ENCODE measurements at regions not wholly inside any gene's neighbourhood (a gene's known extent, or its start where the extent isn't known, plus 50 kb on each side); places are given as distances from the start of the nearest gene placed in this dataset.

DNA sequence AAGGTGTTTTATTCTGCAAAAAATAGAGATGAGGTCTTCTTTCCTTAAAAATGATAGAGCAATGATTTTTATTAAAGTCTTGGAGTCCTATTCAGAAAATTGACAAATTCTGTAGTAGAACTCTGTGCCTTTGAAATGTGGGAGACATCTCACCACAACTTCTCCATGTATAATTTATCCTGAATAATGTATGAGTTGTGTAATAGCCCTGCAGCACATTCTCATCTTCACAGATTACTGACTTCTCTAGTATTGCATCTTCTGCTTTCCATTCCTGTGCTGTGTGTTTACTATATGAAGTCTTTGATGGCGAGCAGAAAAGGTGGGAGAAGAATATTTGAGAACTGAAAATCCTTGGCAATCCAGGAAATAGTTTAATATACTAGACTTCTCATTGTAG lies 255.6 kb downstream of the TTC6 start:
- Histone ChIP-seq H3K27me3 (ENCODE audit: low read length) (no peaks in the 10 kb centered on the region), H4K20me1 (ENCODE audit: low read depth, low read length) (no peaks in the 10 kb centered on the region), H2AFZ (ENCODE audit: low read depth, low read length, severe bottlenecking) (no peak overlapping the region), H3K9ac (ENCODE audit: low read length) (no peak overlapping the region), H3K9me2 (replicated peaks; ENCODE audit: insufficient read depth, low read length) (no peaks in the 10 kb centered on the region), H3F3A (ENCODE audit: insufficient read depth) (no peaks in the 10 kb centered on the region), H3K27ac (ENCODE audit: low read depth, low read length) (no peak overlapping the region), H3K36me3 (ENCODE audit: low read length) (no peaks in the 10 kb centered on the region), H3K79me2 (ENCODE audit: insufficient read depth, low read length) (no peaks in the 10 kb centered on the region), H3K9me3 (ENCODE audit: insufficient read depth, low read length) (no peaks in the 10 kb centered on the region), H3K4me2 (ENCODE audit: low read depth, low read length, poor library complexity, severe bottlenecking) (no peak overlapping the region), H3K4me3 (ENCODE audit: insufficient read depth, low read length, poor library complexity, severe bottlenecking) (no peak overlapping the region)
- TF ChIP-seq, protein P1, sequence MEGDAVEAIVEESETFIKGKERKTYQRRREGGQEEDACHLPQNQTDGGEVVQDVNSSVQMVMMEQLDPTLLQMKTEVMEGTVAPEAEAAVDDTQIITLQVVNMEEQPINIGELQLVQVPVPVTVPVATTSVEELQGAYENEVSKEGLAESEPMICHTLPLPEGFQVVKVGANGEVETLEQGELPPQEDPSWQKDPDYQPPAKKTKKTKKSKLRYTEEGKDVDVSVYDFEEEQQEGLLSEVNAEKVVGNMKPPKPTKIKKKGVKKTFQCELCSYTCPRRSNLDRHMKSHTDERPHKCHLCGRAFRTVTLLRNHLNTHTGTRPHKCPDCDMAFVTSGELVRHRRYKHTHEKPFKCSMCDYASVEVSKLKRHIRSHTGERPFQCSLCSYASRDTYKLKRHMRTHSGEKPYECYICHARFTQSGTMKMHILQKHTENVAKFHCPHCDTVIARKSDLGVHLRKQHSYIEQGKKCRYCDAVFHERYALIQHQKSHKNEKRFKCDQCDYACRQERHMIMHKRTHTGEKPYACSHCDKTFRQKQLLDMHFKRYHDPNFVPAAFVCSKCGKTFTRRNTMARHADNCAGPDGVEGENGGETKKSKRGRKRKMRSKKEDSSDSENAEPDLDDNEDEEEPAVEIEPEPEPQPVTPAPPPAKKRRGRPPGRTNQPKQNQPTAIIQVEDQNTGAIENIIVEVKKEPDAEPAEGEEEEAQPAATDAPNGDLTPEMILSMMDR (IDR thresholded peaks at IDR 0.05; ENCODE audit: insufficient read depth, low read length, poor library complexity, severe bottlenecking): no peak
- no peak for TF ChIP-seq EZH2phosphoT487 (conservative IDR thresholded peaks at IDR 0.05; ENCODE audit: low read length)

DNA sequence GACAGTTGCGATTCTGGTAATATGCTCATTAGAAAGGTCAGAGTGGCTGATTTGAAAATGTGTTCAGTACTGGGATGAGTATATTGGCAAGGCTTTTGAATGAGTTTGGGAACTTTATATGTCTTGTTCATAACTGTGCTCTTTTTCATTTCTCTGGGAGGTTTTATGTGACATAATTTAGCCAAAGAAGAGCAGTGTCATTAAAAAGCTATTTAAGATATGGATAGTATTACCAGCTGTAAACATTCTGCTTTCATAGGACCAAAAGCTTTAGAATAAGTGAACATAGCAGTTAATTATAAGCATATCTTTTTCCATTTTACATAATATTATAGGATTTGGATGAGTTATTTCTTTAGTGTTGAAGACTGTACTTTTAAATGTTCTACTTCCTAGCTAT lies 260.4 kb downstream of the TTC6 start:
- no peak overlapping the region for H3K4me3 ChIP-seq (ENCODE audit: insufficient read depth, low read length, poor library complexity, severe bottlenecking)
- no peaks in the 10 kb centered on the region for H3K36me3 ChIP-seq (ENCODE audit: low read length)
- H3K27ac ChIP-seq (ENCODE audit: low read depth, low read length): no peak overlapping the region
- no peak overlapping the region for H3K9ac ChIP-seq (ENCODE audit: low read length)
- no peak overlapping the region for H3K4me2 ChIP-seq (ENCODE audit: low read depth, low read length, poor library complexity, severe bottlenecking)
- H3K79me2 ChIP-seq (ENCODE audit: insufficient read depth, low read length): no peaks in the 10 kb centered on the region
- H3K27me3 ChIP-seq (ENCODE audit: low read length): no peaks in the 10 kb centered on the region
- no peaks in the 10 kb centered on the region for H4K20me1 ChIP-seq (ENCODE audit: low read depth, low read length)
- no peak for TF ChIP-seq EZH2phosphoT487 (conservative IDR thresholded peaks at IDR 0.05; ENCODE audit: low read length)
- TF ChIP-seq, protein P1 (IDR thresholded peaks at IDR 0.05; ENCODE audit: insufficient read depth, low read length, poor library complexity, severe bottlenecking): no peak
- no peak overlapping the region for H2AFZ ChIP-seq (ENCODE audit: low read depth, low read length, severe bottlenecking)
- no peaks in the 10 kb centered on the region for H3K9me3 ChIP-seq (ENCODE audit: insufficient read depth, low read length)
- H3K9me2 ChIP-seq (replicated peaks; ENCODE audit: insufficient read depth, low read length): no peaks in the 10 kb centered on the region
- H3F3A ChIP-seq (ENCODE audit: insufficient read depth): no peaks in the 10 kb centered on the region

DNA sequence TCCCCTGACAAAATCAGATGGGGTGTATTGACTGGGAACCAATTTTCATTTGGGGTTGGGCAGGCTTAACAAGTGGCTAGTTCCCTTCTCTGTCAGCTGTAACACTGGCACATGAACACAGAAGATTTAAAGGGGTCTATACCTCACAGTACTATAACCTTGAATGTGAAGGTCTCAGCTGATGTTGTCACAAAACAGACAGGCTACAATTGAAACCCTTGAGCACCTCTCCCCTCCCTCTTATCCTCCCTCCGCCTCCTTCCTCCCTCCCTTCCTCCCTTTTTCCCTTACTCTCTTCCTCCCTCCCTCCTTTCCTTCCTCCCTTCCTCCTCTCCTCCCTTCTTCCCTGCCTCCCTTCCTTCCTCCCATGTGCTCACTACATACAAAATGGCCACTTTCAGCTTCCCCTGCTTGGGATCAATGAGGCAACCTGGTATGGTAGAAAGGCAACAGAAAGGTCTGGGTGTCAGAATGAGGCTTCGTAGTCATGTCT lies 262.4 kb downstream of the TTC6 start:
- H3F3A ChIP-seq (ENCODE audit: insufficient read depth): no peaks in the 10 kb centered on the region
- no peaks in the 10 kb centered on the region for H3K9me2 ChIP-seq (replicated peaks; ENCODE audit: insufficient read depth, low read length)
- H3K79me2 ChIP-seq (ENCODE audit: insufficient read depth, low read length): no peaks in the 10 kb centered on the region
- H3K27me3 ChIP-seq (ENCODE audit: low read length): no peaks in the 10 kb centered on the region
- H3K4me3 ChIP-seq (ENCODE audit: insufficient read depth, low read length, poor library complexity, severe bottlenecking): no peak overlapping the region
- no peaks in the 10 kb centered on the region for H3K36me3 ChIP-seq (ENCODE audit: low read length)
- no peak overlapping the region for H3K9ac ChIP-seq (ENCODE audit: low read length)
- H3K27ac ChIP-seq (ENCODE audit: low read depth, low read length): no peak overlapping the region
- no peak for TF ChIP-seq EZH2phosphoT487 (conservative IDR thresholded peaks at IDR 0.05; ENCODE audit: low read length)
- TF ChIP-seq, protein P1 (IDR thresholded peaks at IDR 0.05; ENCODE audit: insufficient read depth, low read length, poor library complexity, severe bottlenecking): no peak
- H3K9me3 ChIP-seq (ENCODE audit: insufficient read depth, low read length): no peaks in the 10 kb centered on the region
- H2AFZ ChIP-seq (ENCODE audit: low read depth, low read length, severe bottlenecking): no peak overlapping the region
- H4K20me1 ChIP-seq (ENCODE audit: low read depth, low read length): no peaks in the 10 kb centered on the region
- no peak overlapping the region for H3K4me2 ChIP-seq (ENCODE audit: low read depth, low read length, poor library complexity, severe bottlenecking)
